Peyer's patch (tissue), 4 donors: ENCODE measurements at regions not wholly inside any gene's neighbourhood (a gene's known extent, or its start where the extent isn't known, plus 50 kb on each side); places are given as distances from the start of the nearest gene placed in this dataset.

Experiments
- CTCF ChIP-seq, 6 experiments: fragments of 450-650 bp in 4 of 6; fragments of 200-600 bp in 2 of 6; sonication (generic) in 1 of 6; IDR thresholded peaks; one replicate each; pipeline ENCODE4 v1.5.1; 2017 to 2019; ENCODE audit warnings: antibody characterized with exemption in 6 of 6, mild to moderate bottlenecking in 3 of 6, moderate library complexity in 1 of 6
- POLR2A ChIP-seq, 2 donors: fragments of 450-650 bp; IDR thresholded peaks; one replicate each; pipeline ENCODE4 v1.5.1; 2017; ENCODE audit warnings: antibody characterized with exemption in 2 of 2, mild to moderate bottlenecking in 2 of 2, moderate library complexity in 2 of 2

- TF ChIP-seq CTCF (IDR thresholded peaks at IDR 0.05) (no peak), POLR2A (IDR thresholded peaks at IDR 0.05) (no peak)
Measured at GRCh38 chrX:10047133-10047532, 80.0 kb downstream of the CLDN34 start.
